WERI-Rb-1 (cell line): ENCODE measurements at regions not wholly inside any gene's neighbourhood (a gene's known extent, or its start where the extent isn't known, plus 50 kb on each side); places are given as distances from the start of the nearest gene placed in this dataset.
"Not testable (repeated sequence)": the region's sequence is repeated elsewhere in the genome, so short reads cannot be mapped to it uniquely, and the experiment has no call there.

Experiments
- DNase-seq: peaks from one replicate; pipeline ENCODE4 v3.0.0-alpha.2; 2020
- H3K27ac ChIP-seq: fragments of 250-450 bp; sonication (Bioruptor Pico); 2 replicates; pipeline ENCODE4 v1.5.1; 2020; ENCODE audit warnings: mild to moderate bottlenecking, moderate library complexity
- H3K27me3 ChIP-seq: fragments of 250-450 bp; sonication (Bioruptor Pico); 2 replicates; pipeline ENCODE4 v1.5.1; 2021; ENCODE audit warnings: mild to moderate bottlenecking, low read depth, moderate library complexity; ENCODE audit not compliant: insufficient read depth, severe bottlenecking
- H3K36me3 ChIP-seq: fragments of 250-450 bp; sonication (Bioruptor Pico); 2 replicates; pipeline ENCODE4 v1.5.1; 2020; ENCODE audit warnings: mild to moderate bottlenecking, moderate library complexity
- H3K4me3 ChIP-seq: 2 replicates; pipeline ENCODE4 v1.5.1; 2011; ENCODE audit warnings: low read depth, mild to moderate bottlenecking, control low read depth, low read length
- H3K9me3 ChIP-seq: fragments of 250-450 bp; sonication (Bioruptor Pico); 2 replicates; pipeline ENCODE4 v1.5.1; 2021; ENCODE audit warnings: mild to moderate bottlenecking, moderate library complexity; ENCODE audit not compliant: severe bottlenecking
- TF ChIP-seq, protein P1 (sequence below): IDR thresholded peaks from 2 replicates; pipeline ENCODE4 v1.5.1; 2011; ENCODE audit warnings: low read depth, mild to moderate bottlenecking, control low read depth, inconsistent platforms, low read length

DNA sequence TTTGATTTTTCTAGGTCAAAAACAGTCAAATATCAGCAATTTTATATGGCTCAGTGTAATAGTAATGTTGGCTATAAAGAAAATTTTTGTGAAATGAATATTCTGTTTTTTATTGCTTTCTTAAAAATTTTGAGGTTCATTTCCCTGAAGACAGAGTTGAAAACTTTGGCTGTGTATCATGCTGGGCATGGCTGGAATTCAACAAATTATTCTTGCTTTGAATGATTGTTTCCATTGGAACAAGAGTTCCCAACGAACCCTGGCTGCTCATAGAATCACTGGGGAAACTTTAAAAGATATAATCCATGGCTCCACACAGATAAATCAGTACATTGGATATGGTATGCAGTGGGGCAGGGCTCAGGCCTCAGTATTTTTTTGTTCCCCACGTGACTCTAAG lies 118.6 kb downstream of the PLCE1 start:
- Histone ChIP-seq H3K36me3 (no peaks in the 10 kb centered on the region), H3K27me3 (no peaks in the 10 kb centered on the region), H3K4me3 (no peak overlapping the region), H3K9me3 (no peaks in the 10 kb centered on the region), H3K27ac (no peak overlapping the region)
- TF ChIP-seq, protein P1, sequence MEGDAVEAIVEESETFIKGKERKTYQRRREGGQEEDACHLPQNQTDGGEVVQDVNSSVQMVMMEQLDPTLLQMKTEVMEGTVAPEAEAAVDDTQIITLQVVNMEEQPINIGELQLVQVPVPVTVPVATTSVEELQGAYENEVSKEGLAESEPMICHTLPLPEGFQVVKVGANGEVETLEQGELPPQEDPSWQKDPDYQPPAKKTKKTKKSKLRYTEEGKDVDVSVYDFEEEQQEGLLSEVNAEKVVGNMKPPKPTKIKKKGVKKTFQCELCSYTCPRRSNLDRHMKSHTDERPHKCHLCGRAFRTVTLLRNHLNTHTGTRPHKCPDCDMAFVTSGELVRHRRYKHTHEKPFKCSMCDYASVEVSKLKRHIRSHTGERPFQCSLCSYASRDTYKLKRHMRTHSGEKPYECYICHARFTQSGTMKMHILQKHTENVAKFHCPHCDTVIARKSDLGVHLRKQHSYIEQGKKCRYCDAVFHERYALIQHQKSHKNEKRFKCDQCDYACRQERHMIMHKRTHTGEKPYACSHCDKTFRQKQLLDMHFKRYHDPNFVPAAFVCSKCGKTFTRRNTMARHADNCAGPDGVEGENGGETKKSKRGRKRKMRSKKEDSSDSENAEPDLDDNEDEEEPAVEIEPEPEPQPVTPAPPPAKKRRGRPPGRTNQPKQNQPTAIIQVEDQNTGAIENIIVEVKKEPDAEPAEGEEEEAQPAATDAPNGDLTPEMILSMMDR = no peak
- DNase-seq = no peak

DNA sequence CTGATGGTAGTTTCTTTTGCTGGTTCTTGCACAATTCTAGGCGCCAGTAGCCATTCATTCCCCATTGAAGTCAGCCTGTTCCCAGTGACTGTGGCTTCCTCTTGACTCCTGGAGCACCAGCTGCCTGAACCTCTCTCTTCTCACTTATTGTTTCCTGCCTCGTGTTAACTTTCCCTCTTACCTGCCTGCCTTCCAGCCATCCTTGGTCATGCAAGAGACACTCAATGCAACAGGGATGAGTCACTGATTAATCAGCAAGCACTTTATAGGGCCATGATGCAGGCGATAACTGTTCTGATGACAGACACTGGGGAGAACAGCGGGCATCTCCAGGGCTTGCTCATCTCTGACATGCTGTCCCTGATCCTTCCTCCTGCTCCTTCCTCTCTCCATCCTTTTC lies 122.0 kb downstream of the PLCE1 start:
- DNase-seq = no peak

DNA sequence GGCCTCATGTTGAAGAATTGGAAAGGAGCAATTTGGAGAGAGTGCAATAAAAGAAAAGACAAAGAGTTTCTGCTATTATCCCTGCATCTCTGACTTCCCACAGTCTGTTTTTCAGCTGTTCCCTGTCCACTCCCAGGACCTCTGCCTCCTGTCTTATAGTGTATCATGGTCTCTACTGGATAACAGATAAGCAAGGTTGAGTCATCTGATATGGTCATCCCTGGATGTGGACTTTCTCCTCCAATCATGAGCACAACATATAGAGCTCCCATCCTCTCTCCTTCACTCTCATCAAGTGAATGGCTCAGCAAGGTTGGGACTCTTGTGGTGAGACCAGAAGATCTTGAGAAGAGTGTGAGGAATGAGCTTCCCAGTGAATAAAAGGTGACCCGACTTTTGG lies 123.1 kb downstream of the PLCE1 start:
- TF ChIP-seq, protein P1 = no peak
- Histone ChIP-seq H3K27ac (no peak overlapping the region), H3K4me3 (no peak overlapping the region), H3K9me3 (no peaks in the 10 kb centered on the region), H3K27me3 (no peaks in the 10 kb centered on the region), H3K36me3 (no peaks in the 10 kb centered on the region)
- no peak for DNase-seq

More for the DNA sequence above, 122.0 kb downstream of the PLCE1 start:
- Histone ChIP-seq H3K27me3 (no peaks in the 10 kb centered on the region), H3K4me3 (no peak overlapping the region), H3K9me3 (no peaks in the 10 kb centered on the region), H3K36me3 (no peaks in the 10 kb centered on the region), H3K27ac (no peak overlapping the region)
- TF ChIP-seq, protein P1 = no peak

DNA sequence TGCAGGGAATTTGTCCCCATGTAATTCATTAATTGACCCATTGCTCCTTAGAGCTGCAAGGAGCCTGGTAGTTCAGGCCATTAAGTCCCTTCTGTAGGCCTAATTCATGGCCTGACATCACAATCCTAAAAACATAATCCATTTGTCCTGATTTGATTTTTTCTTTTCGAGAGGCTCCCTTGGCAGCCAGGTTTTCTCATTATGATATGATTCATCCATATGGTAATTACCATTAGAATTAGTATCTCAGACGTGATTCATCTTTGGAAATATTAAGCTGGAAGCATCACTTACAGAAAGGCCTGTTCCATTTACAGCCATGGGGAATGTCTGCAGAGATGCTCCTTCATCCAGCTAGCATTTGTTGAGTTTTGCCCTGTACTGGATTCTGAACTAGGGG lies 128.5 kb downstream of the PLCE1 start:
- TF ChIP-seq, protein P1 = no peak
- Histone ChIP-seq H3K36me3 (no peaks in the 10 kb centered on the region), H3K4me3 (no peak overlapping the region), H3K27ac (no peak overlapping the region), H3K9me3 (no peaks in the 10 kb centered on the region), H3K27me3 (no peaks in the 10 kb centered on the region)
- no peak for DNase-seq

DNA sequence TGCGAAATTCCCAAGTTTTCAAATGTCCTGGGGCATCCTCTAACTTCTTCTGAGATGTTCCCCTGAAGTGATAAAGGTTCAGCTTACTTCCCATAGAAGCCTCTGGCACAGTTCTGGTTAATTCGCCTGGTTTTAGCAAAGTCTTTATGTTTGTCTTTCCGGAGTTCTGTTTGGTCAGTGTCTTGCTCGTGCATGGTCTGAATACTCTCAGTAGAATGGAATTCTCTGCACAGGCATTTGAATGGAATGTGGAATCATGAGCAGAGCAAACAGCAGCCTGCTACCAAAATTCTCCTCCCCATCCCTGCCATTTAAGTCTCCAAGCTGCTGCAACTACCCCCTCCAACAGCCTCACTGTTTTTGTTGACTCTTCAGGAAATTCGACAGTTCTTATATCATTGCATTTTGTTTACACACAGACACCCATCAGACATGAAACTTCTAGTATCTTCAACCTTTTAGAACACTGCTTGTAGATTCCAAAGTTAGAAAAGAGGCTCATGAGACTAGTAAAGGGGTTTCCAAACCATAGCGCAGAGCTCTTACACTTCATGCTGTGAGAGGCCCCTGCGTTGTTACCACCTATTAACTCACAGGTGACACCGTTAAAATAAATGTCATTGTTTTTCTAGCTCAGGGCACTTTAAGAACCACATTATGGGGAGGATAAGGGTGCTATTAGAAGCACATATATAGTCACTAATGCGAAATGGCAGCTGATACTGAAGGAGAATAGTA lies 129.7 kb downstream of the PLCE1 start:
- no peak for DNase-seq
- Histone ChIP-seq H3K27ac (no peak overlapping the region), H3K9me3 (no peaks in the 10 kb centered on the region), H3K27me3 (no peaks in the 10 kb centered on the region), H3K4me3 (no peak overlapping the region), H3K36me3 (no peaks in the 10 kb centered on the region)
- TF ChIP-seq, protein P1 = no peak

DNA sequence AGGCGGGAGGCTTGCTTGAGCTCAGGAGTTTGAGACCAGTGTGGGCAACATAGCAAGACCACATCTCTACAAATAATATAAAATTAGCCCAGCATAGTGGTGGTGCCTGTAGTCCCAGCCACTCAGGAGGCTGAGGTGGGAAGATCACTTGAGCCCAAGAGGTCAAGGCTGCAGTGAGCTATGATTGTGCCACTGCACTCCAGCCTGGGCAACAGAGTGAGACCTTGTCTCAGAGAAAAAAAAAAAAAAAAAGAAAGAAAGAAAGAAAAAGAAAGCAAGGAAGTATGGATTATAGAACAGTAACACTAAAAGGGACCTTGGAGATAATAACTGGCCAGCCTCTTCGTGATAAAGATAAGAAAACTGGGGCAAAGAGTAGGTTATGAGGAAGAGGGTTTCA lies 130.4 kb downstream of the PLCE1 start:
- not testable (repeated sequence) for H3K4me3 ChIP-seq, DNase-seq, H3K36me3 ChIP-seq, H3K27ac ChIP-seq, H3K27me3 ChIP-seq, H3K9me3 ChIP-seq

DNA sequence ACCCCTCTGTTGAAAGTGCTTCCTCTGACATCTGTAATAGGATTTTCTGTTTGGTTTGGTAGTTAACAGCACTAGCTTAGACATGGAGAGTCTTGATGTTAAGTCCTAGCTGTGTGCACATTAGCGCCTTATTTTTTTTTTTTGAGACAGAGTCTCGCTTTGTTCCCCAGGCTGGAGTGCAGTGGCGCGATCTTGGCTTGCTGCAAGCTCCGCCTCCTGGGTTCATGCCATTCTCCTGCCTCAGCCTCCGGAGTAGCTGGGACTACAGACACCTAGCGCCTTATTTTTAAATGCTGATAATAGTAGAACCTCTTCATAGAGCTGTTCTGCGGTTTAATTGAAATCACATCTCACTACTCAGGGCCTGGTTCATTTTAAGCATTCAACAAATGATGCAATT lies 131.5 kb downstream of the PLCE1 start:
- H3K4me3 ChIP-seq, H3K9me3 ChIP-seq, H3K27ac ChIP-seq, H3K36me3 ChIP-seq, DNase-seq, H3K27me3 ChIP-seq: not testable (repeated sequence)
